HL-60 (cell line): ENCODE measurements at regions not wholly inside any gene's neighbourhood (a gene's known extent, or its start where the extent isn't known, plus 50 kb on each side); places are given as distances from the start of the nearest gene placed in this dataset.

Experiments
- DNase-seq, 2 experiments: peaks; one replicate each; pipeline ENCODE4 v3.0.0-alpha.2; 2010 to 2020; ENCODE audit warnings: low read depth in 1 of 2, low spot score in 1 of 2
- H3K27ac ChIP-seq: fragments of 250-450 bp; sonication (Bioruptor Pico); replicated peaks from 2 replicates; pipeline ENCODE4 v1.5.1; 2020; ENCODE audit warnings: mild to moderate bottlenecking, moderate library complexity
- H3K27me3 ChIP-seq: fragments of 250-450 bp; sonication (Bioruptor Pico); 2 replicates; pipeline ENCODE4 v1.5.1; 2021; ENCODE audit warnings: mild to moderate bottlenecking, moderate library complexity; ENCODE audit not compliant: insufficient read depth, poor library complexity, severe bottlenecking
- H3K4me3 ChIP-seq: replicated peaks from 2 replicates; pipeline ENCODE4 v1.5.1; 2011; ENCODE audit warnings: mild to moderate bottlenecking, control low read depth, low read length; ENCODE audit not compliant: insufficient read depth
- GABPA ChIP-seq: IDR thresholded peaks from 2 replicates; pipeline ENCODE4 v1.6.1; 2012; ENCODE audit warnings: low read depth
- POLR2AphosphoS5 ChIP-seq: IDR thresholded peaks from 2 replicates; pipeline ENCODE4 v1.6.1; 2012; ENCODE audit warnings: low read depth
- REST ChIP-seq: IDR thresholded peaks from 2 replicates; pipeline ENCODE4 v1.6.1; 2012; ENCODE audit warnings: low read depth; ENCODE audit not compliant: insufficient replicate concordance
- SPI1 ChIP-seq: IDR thresholded peaks from 2 replicates; pipeline ENCODE4 v1.6.1; 2012; ENCODE audit warnings: low read depth, mild to moderate bottlenecking, borderline replicate concordance
- TF ChIP-seq, protein P1 (sequence below): IDR thresholded peaks from one replicate; pipeline ENCODE4 v1.5.1; 2011; ENCODE audit warnings: low read length, control low read depth, inconsistent platforms; ENCODE audit not compliant: insufficient read depth

DNA sequence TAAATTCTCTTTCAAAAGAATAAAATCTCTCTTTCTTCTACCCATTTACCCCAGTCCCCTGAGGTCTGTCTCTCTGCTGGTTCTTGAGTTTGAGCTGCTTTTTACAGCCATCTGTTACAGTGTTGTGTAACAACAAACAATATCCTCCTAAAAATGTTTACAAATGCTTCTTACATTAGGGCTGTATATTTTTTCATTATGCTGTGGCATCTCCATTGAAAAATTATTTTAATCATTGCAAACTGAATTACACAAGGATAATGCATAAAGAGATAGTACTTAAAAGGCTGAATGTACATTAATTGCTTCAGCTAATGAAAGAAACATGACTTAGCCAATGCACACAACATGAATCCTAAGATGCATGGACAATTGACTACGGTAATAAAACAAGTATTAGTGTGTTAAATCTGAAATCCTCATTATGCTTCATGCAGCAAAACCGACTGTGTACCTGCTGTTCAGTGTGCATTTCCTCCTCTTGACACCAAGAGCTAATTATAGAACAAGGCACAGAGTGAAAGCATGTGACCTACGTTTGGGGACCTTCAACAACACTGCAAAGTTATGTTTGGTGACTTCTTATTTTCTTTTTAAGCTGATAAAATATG is 181.7 kb upstream of the RHOBTB1 start:
- DNase-seq: no peak
- Histone ChIP-seq H3K4me3 (no peak overlapping the region), H3K27me3 (no peaks in the 10 kb centered on the region), H3K27ac (no peak overlapping the region)
- TF ChIP-seq GABPA: no peak
- no peak for TF ChIP-seq SPI1
- no peak for TF ChIP-seq POLR2AphosphoS5
- TF ChIP-seq, protein P1, sequence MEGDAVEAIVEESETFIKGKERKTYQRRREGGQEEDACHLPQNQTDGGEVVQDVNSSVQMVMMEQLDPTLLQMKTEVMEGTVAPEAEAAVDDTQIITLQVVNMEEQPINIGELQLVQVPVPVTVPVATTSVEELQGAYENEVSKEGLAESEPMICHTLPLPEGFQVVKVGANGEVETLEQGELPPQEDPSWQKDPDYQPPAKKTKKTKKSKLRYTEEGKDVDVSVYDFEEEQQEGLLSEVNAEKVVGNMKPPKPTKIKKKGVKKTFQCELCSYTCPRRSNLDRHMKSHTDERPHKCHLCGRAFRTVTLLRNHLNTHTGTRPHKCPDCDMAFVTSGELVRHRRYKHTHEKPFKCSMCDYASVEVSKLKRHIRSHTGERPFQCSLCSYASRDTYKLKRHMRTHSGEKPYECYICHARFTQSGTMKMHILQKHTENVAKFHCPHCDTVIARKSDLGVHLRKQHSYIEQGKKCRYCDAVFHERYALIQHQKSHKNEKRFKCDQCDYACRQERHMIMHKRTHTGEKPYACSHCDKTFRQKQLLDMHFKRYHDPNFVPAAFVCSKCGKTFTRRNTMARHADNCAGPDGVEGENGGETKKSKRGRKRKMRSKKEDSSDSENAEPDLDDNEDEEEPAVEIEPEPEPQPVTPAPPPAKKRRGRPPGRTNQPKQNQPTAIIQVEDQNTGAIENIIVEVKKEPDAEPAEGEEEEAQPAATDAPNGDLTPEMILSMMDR: no peak
- no peak for TF ChIP-seq REST

GRCh38 chr10:61124756-61125530 is 181.0 kb upstream of the RHOBTB1 start:
- TF ChIP-seq POLR2AphosphoS5 (no peak), REST (no peak), GABPA (no peak), SPI1 (no peak)
- TF ChIP-seq, protein P1: no peak
- H3K27ac ChIP-seq: no peak overlapping the region
- no peak for DNase-seq
- no peak overlapping the region for H3K4me3 ChIP-seq
- no peaks in the 10 kb centered on the region for H3K27me3 ChIP-seq

DNA sequence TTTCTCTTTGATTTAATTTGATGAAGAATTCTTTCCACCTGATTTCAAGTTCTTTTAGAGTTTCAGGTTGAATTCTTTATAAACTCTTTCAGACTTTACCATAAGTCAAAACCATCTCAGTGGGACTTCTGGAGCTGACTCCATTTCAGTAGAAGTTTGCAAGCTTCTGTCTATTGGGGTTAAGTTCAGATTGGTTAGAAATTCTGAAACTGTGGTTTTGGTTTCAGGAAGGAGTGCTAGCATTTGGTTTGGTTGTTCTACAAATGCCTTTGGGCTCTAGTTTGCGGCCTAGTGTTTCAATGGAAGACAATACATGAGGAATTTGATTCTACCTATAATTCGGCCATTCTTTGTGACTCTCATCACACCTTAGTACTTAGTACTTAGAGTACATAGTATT is 176.8 kb upstream of the RHOBTB1 start:
- Histone ChIP-seq H3K27me3 (no peaks in the 10 kb centered on the region), H3K4me3 (no peak overlapping the region), H3K27ac (no peak overlapping the region)
- TF ChIP-seq SPI1: no peak
- TF ChIP-seq GABPA: no peak
- no peak for TF ChIP-seq POLR2AphosphoS5
- TF ChIP-seq, protein P1: no peak
- TF ChIP-seq REST: no peak
- no peak for DNase-seq
